MM.1S (cell line): ENCODE measurements at regions not wholly inside any gene's neighbourhood (a gene's known extent, or its start where the extent isn't known, plus 50 kb on each side); places are given as distances from the start of the nearest gene placed in this dataset.

Experiments used
- CTCF ChIP-seq: fragments of 300-600 bp; sonication (generic); IDR thresholded peaks from 2 replicates; pipeline ENCODE4 v1.5.1; 2016; ENCODE audit warnings: antibody characterized with exemption, low read length, mixed read lengths
- EZH2 ChIP-seq: fragments of 300-600 bp; sonication (generic); optimal IDR thresholded peaks from 2 replicates; pipeline ENCODE3; 2017; ENCODE audit warnings: low read depth, mild to moderate bottlenecking, antibody characterized with exemption, low read length, mixed read lengths
- EZH2phosphoT487 ChIP-seq: fragments of 300-600 bp; sonication (generic); IDR thresholded peaks from 2 replicates; pipeline ENCODE4 v1.6.1; 2018; ENCODE audit warnings: antibody characterized with exemption, low read length

- TF ChIP-seq CTCF = no peak
- no peak for TF ChIP-seq EZH2
- TF ChIP-seq EZH2phosphoT487 = no peak
Observed at GRCh38 chr11:95563173-95563572, 226.4 kb downstream of the FAM76B start.
